SK-N-SH (cell line): ENCODE measurements at regions not wholly inside any gene's neighbourhood (a gene's known extent, or its start where the extent isn't known, plus 50 kb on each side); places are given as distances from the start of the nearest gene placed in this dataset.

Experiments
- CTCF ChIA-PET: fragments of 300-600, 350-600 bp; formaldehyde crosslinking; extraction: SDS; loops from one replicate; lab custom pipeline; 2021; lab: Yijun Ruan, JAX
- POLR2A ChIA-PET: fragments of 350-600 bp; sonication (Branson Sonifier 250); formaldehyde crosslinking; extraction: SDS; loops from one replicate; lab custom pipeline; 2020; ENCODE audit warnings: antibody characterized with exemption, inconsistent platforms; lab: Yijun Ruan, JAX
- DNase-seq: peaks from one replicate; pipeline ENCODE4 v3.0.0; 2012
- H2AFZ ChIP-seq: fragments of 200-600 bp; sonication (generic); 2 replicates; pipeline ENCODE4 v1.8.1; 2016; ENCODE audit warnings: antibody characterized with exemption, mild to moderate bottlenecking, low read depth
- H3F3A ChIP-seq: fragments of 200-600 bp; sonication (generic); replicated peaks from 2 replicates; pipeline ENCODE3; 2016; ENCODE audit warnings: antibody characterized with exemption, mild to moderate bottlenecking; ENCODE audit not compliant: insufficient read depth
- H3K27ac ChIP-seq, 2 experiments: fragments of 200-500 bp in 1 of 2; fragments of 200-600 bp in 1 of 2; sonication (Bioruptor generic) in 1 of 2; sonication (generic), shearing (Covaris generic) in 1 of 2; 2 replicates each; pipeline versions ENCODE4 v1.5.1 to v1.6.1; 2014 to 2016; ENCODE audit warnings: low read depth in 2 of 2, inconsistent platforms in 1 of 2, low read length in 1 of 2, mild to moderate bottlenecking in 1 of 2, mixed read lengths in 1 of 2
- H3K27me3 ChIP-seq: fragments of 200-600 bp; sonication (generic), shearing (Covaris generic); 2 replicates; pipeline ENCODE4 v1.6.1; 2016; ENCODE audit warnings: mixed run types; ENCODE audit not compliant: insufficient read depth
- H3K36me3 ChIP-seq, 2 experiments: fragments of 200-500 bp in 1 of 2; fragments of 200-600 bp in 1 of 2; sonication (Bioruptor generic) in 1 of 2; sonication (generic) in 1 of 2; replicated peaks in 1 of 2; 2 replicates each; pipeline versions ENCODE3 to v1.5.1; 2014 to 2016; ENCODE audit warnings: low read length in 1 of 2, mild to moderate bottlenecking in 1 of 2; ENCODE audit not compliant: insufficient read depth in 2 of 2, control insufficient read depth in 1 of 2
- H3K4me1 ChIP-seq, 2 experiments: fragments of 200-500 bp in 1 of 2; fragments of 200-600 bp in 1 of 2; sonication (Bioruptor generic) in 1 of 2; sonication (generic), shearing (Covaris generic) in 1 of 2; 2 replicates each; pipeline versions ENCODE4 v1.5.1 to v1.6.1; 2014 to 2016; ENCODE audit warnings: low read depth in 1 of 2, low read length in 1 of 2, mixed run types in 1 of 2; ENCODE audit not compliant: insufficient read depth in 2 of 2, control insufficient read depth in 1 of 2
- H3K4me2 ChIP-seq: fragments of 200-600 bp; sonication (generic), shearing (Covaris generic); 2 replicates; pipeline ENCODE4 v1.6.1; 2017; ENCODE audit warnings: mixed run types
- H3K4me3 ChIP-seq, 2 experiments: fragments of 200-500 bp in 1 of 2; fragments of 200-600 bp in 1 of 2; sonication (Bioruptor generic) in 1 of 2; sonication (generic), shearing (Covaris generic) in 1 of 2; 2 replicates each; pipeline versions ENCODE4 v1.5.1 to v1.8.1; 2014 to 2016; ENCODE audit warnings: low read depth in 2 of 2, inconsistent platforms in 1 of 2, low read length in 1 of 2, mild to moderate bottlenecking in 1 of 2, mixed read lengths in 1 of 2, moderate library complexity in 1 of 2
- H3K79me2 ChIP-seq: fragments of 200-600 bp; sonication (generic); 2 replicates; pipeline ENCODE4 v1.8.1; 2017; ENCODE audit warnings: mild to moderate bottlenecking; ENCODE audit not compliant: insufficient read depth
- H3K9ac ChIP-seq: fragments of 200-600 bp; sonication (generic); 2 replicates; pipeline ENCODE4 v1.6.1; 2017; ENCODE audit warnings: mixed run types
- H3K9me2 ChIP-seq: fragments of 200-600 bp; sonication (generic); 2 replicates; pipeline ENCODE4 v1.6.1; 2017; ENCODE audit warnings: mixed run types
- H3K9me3 ChIP-seq: fragments of 200-600 bp; sonication (generic); 2 replicates; pipeline ENCODE4 v1.6.1; 2017; ENCODE audit warnings: mixed run types, mild to moderate bottlenecking, moderate library complexity
- H4K20me1 ChIP-seq: fragments of 200-600 bp; sonication (generic); 2 replicates; pipeline ENCODE4 v1.6.1; 2017; ENCODE audit warnings: mild to moderate bottlenecking, mixed run types; ENCODE audit not compliant: insufficient read depth
- CHD2 ChIP-seq: fragments of 150-350 bp; IDR thresholded peaks from 2 replicates; pipeline ENCODE4 v1.6.1; 2018; ENCODE audit warnings: low read length; ENCODE audit not compliant: partially characterized antibody
- CTCF ChIP-seq: fragments of 200-600 bp; sonication (generic); IDR thresholded peaks from 2 replicates; pipeline ENCODE4 v1.6.1; 2017; ENCODE audit warnings: antibody characterized with exemption, mild to moderate bottlenecking, moderate library complexity
- EP300 ChIP-seq, 2 experiments: IDR thresholded peaks; 2 replicates each; pipeline versions ENCODE4 v1.4.0 to v1.6.1; 2012; ENCODE audit warnings: borderline replicate concordance in 1 of 2, low read depth in 1 of 2, low read length in 1 of 2
- EZH2phosphoT487 ChIP-seq: fragments of 200-600 bp; sonication (generic); IDR thresholded peaks from 2 replicates; pipeline ENCODE4 v1.6.1; 2017; ENCODE audit warnings: low read depth, mixed run types, mild to moderate bottlenecking, antibody characterized with exemption, moderate library complexity, borderline replicate concordance
- GABPA ChIP-seq: IDR thresholded peaks from 2 replicates; pipeline ENCODE4 v1.4.0; 2012; ENCODE audit warnings: low read depth, mild to moderate bottlenecking
- JUND ChIP-seq: IDR thresholded peaks from 2 replicates; pipeline ENCODE4 v1.4.0; 2012
- MAX ChIP-seq: IDR thresholded peaks from 2 replicates; pipeline ENCODE4 v1.4.0; 2012; ENCODE audit warnings: low read depth
- MXI1 ChIP-seq: IDR thresholded peaks from 2 replicates; pipeline ENCODE4 v1.6.1; 2012; ENCODE audit warnings: mild to moderate bottlenecking, low read depth, low read length, improper control_type of control experiment
- NRF1 ChIP-seq: IDR thresholded peaks from 2 replicates; pipeline ENCODE4 v1.6.1; 2012; ENCODE audit warnings: low read depth, mild to moderate bottlenecking, low read length
- RFX5 ChIP-seq: IDR thresholded peaks from 2 replicates; pipeline ENCODE4 v1.6.1; 2012; ENCODE audit warnings: mild to moderate bottlenecking, improper control_type of control experiment, low read length
- RXRA ChIP-seq: IDR thresholded peaks from 2 replicates; pipeline ENCODE4 v1.4.0; 2012; ENCODE audit warnings: low read depth, mild to moderate bottlenecking, borderline replicate concordance
- SIN3A ChIP-seq: IDR thresholded peaks from 2 replicates; pipeline ENCODE4 v1.6.1; 2012; ENCODE audit warnings: low read depth, mild to moderate bottlenecking, low read length, moderate library complexity, borderline replicate concordance
- SMC3 ChIP-seq: IDR thresholded peaks from 2 replicates; pipeline ENCODE4 v1.6.1; 2012; ENCODE audit warnings: low read depth, low read length, improper control_type of control experiment
- TCF12 ChIP-seq: IDR thresholded peaks from 2 replicates; pipeline ENCODE4 v1.4.0; 2012
- WGBS: methylation state at CpG from one replicate; pipeline ENCODE4 v1.1.6; 2017; ENCODE audit warnings: low lambda C conversion rate; 5-methylcytosine and 5-hydroxymethylcytosine counted together
- TF ChIP-seq, protein P1 (sequence below): fragments of 150-350 bp; IDR thresholded peaks from 2 replicates; pipeline ENCODE4 v1.6.1; 2016; ENCODE audit warnings: mild to moderate bottlenecking, low read depth, low read length
- TF ChIP-seq, protein P2 (sequence below): IDR thresholded peaks from 2 replicates; pipeline ENCODE4 v1.6.1; 2012; ENCODE audit warnings: mild to moderate bottlenecking, low read depth, low read length, moderate library complexity

- TF ChIP-seq EP300 (IDR thresholded peaks at IDR 0.05; ENCODE audit: borderline replicate concordance in 1 of 2, low read depth in 1 of 2, low read length in 1 of 2) (no peak), TCF12 (no peak), MAX (no peak), JUND (no peak), SMC3 (no peak), GABPA (no peak), CTCF (no peak), MXI1 (no peak), CHD2 (no peak), EZH2phosphoT487 (no peak), SIN3A (no peak), RXRA (no peak), NRF1 (no peak), RFX5 (no peak)
- TF ChIP-seq, protein P1, sequence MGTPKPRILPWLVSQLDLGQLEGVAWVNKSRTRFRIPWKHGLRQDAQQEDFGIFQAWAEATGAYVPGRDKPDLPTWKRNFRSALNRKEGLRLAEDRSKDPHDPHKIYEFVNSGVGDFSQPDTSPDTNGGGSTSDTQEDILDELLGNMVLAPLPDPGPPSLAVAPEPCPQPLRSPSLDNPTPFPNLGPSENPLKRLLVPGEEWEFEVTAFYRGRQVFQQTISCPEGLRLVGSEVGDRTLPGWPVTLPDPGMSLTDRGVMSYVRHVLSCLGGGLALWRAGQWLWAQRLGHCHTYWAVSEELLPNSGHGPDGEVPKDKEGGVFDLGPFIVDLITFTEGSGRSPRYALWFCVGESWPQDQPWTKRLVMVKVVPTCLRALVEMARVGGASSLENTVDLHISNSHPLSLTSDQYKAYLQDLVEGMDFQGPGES, result no peak
- TF ChIP-seq, protein P2, sequence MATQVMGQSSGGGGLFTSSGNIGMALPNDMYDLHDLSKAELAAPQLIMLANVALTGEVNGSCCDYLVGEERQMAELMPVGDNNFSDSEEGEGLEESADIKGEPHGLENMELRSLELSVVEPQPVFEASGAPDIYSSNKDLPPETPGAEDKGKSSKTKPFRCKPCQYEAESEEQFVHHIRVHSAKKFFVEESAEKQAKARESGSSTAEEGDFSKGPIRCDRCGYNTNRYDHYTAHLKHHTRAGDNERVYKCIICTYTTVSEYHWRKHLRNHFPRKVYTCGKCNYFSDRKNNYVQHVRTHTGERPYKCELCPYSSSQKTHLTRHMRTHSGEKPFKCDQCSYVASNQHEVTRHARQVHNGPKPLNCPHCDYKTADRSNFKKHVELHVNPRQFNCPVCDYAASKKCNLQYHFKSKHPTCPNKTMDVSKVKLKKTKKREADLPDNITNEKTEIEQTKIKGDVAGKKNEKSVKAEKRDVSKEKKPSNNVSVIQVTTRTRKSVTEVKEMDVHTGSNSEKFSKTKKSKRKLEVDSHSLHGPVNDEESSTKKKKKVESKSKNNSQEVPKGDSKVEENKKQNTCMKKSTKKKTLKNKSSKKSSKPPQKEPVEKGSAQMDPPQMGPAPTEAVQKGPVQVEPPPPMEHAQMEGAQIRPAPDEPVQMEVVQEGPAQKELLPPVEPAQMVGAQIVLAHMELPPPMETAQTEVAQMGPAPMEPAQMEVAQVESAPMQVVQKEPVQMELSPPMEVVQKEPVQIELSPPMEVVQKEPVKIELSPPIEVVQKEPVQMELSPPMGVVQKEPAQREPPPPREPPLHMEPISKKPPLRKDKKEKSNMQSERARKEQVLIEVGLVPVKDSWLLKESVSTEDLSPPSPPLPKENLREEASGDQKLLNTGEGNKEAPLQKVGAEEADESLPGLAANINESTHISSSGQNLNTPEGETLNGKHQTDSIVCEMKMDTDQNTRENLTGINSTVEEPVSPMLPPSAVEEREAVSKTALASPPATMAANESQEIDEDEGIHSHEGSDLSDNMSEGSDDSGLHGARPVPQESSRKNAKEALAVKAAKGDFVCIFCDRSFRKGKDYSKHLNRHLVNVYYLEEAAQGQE, result no peak
- H3K4me3 ChIP-seq, result no peak overlapping the region
- H3K4me1 ChIP-seq, result peaks cover 14 to 22% of the 10 kb centered on the region in 2 experiments; a peak in 3 of 4 replicates
- CTCF ChIA-PET, result interaction anchor here (0.7 to 1.7 kb wide), 4 partner anchors 13 to 416 kb away, joined by 3 to 4 read pairs (median 3); no protein-coding TSS in a partner anchor
- no peak overlapping the region for H3K27ac ChIP-seq
- H3K79me2 ChIP-seq, result peaks cover 48% of the 10 kb centered on the region; the same call in 1 of the 2 replicates
- no peaks in the 10 kb centered on the region for H3K9me2 ChIP-seq
- peaks cover 19% of the 10 kb centered on the region for H3F3A ChIP-seq
- no peaks in the 10 kb centered on the region for H3K27me3 ChIP-seq
- peaks cover 26% of the 10 kb centered on the region for H4K20me1 ChIP-seq
- WGBS, result 92% methylated on average over 11 of the region's 12 CpGs
- POLR2A ChIA-PET, result no interaction called here
- no peak overlapping the region for H3K9ac ChIP-seq
- no peak overlapping the region for H2AFZ ChIP-seq
- no peaks in the 10 kb centered on the region for H3K9me3 ChIP-seq
- peaks cover 5 to 21% of the 10 kb centered on the region in 2 experiments for H3K36me3 ChIP-seq
- no peak for DNase-seq
- H3K4me2 ChIP-seq, result no peak overlapping the region
These were observed 118.3 kb downstream of the NCOR2 start for GRCh38 chr12:124448955-124449622.
